ENCODE measurements at regions not wholly inside any gene's neighbourhood (a gene's known extent, or its start where the extent isn't known, plus 50 kb on each side); places are given as distances from the start of the nearest gene placed in this dataset.

DNA sequence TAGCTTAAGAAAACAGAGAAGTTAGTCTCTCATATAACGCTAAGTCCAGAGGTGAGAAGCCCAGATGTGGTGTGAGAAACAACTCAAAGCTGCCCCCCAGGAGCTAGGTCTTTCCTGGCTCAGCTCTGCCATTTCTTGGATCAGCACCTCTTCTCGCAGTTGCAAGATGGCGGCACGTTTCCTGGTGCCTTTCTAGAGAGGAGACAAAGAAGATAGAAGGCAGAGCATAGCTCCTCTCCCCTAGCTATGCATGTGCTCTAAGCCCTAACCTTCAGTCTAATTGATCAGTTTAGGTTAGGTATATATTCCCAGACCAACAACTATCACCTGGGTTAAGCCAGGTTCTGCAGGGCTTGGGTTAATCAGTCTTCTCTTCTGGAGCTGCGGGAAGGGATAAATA, 119.5 kb upstream of the RAB12 start:
- no peaks in the 10 kb centered on the region for H3K27me3 ChIP-seq
- H3K27ac ChIP-seq: no peak overlapping the region
- intact Hi-C loops (cut with DNase I): no loop called here
- no peak for DNase-seq
- no peaks in the 10 kb centered on the region for H3K4me1 ChIP-seq (ENCODE audit: insufficient read depth)
- WGBS, 3 donors: 84 to 93% (median 91%) methylated on average over 5 of the region's 5 CpGs
- no peaks in the 10 kb centered on the region for H3K9me3 ChIP-seq
- H3K4me3 ChIP-seq: no peak overlapping the region
- TF ChIP-seq, protein P1, sequence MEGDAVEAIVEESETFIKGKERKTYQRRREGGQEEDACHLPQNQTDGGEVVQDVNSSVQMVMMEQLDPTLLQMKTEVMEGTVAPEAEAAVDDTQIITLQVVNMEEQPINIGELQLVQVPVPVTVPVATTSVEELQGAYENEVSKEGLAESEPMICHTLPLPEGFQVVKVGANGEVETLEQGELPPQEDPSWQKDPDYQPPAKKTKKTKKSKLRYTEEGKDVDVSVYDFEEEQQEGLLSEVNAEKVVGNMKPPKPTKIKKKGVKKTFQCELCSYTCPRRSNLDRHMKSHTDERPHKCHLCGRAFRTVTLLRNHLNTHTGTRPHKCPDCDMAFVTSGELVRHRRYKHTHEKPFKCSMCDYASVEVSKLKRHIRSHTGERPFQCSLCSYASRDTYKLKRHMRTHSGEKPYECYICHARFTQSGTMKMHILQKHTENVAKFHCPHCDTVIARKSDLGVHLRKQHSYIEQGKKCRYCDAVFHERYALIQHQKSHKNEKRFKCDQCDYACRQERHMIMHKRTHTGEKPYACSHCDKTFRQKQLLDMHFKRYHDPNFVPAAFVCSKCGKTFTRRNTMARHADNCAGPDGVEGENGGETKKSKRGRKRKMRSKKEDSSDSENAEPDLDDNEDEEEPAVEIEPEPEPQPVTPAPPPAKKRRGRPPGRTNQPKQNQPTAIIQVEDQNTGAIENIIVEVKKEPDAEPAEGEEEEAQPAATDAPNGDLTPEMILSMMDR (IDR thresholded peaks at IDR 0.05): no peak
- TF ChIP-seq EP300 (IDR thresholded peaks at IDR 0.05) (no peak), POLR2A (IDR thresholded peaks at IDR 0.05) (no peak)
- no peaks in the 10 kb centered on the region for H3K36me3 ChIP-seq

GRCh38 chr18:8491516-8491915, 117.7 kb upstream of the RAB12 start:
- no peaks in the 10 kb centered on the region for H3K27me3 ChIP-seq
- H3K9me3 ChIP-seq: no peaks in the 10 kb centered on the region
- H3K36me3 ChIP-seq: no peaks in the 10 kb centered on the region
- DNase-seq: no peak
- H3K4me3 ChIP-seq: no peak overlapping the region
- peaks cover 2% of the 10 kb centered on the region for H3K4me1 ChIP-seq (ENCODE audit: insufficient read depth)
- intact Hi-C loops (cut with DNase I): no loop called here
- no peak for TF ChIP-seq EP300 (IDR thresholded peaks at IDR 0.05)
- TF ChIP-seq, protein P1 (IDR thresholded peaks at IDR 0.05): no peak
- no peak for TF ChIP-seq POLR2A (IDR thresholded peaks at IDR 0.05)
- 88 to 97% (median 94%) methylated on average over 4 of the region's 4 CpGs for WGBS, 3 donors
- H3K27ac ChIP-seq: no peak overlapping the region

- Histone ChIP-seq H3K36me3 (no peaks in the 10 kb centered on the region), H3K27me3 (no peaks in the 10 kb centered on the region), H3K4me3 (no peak overlapping the region), H3K4me1 (ENCODE audit: insufficient read depth) (peaks cover 2% of the 10 kb centered on the region), H3K9me3 (no peaks in the 10 kb centered on the region), H3K27ac (no peak overlapping the region)
- WGBS, 3 donors: 75 to 87% (median 81%) methylated on average over 4 of the region's 4 CpGs
- intact Hi-C loops (cut with DNase I): no loop called here
- DNase-seq: no peak
- no peak for TF ChIP-seq EP300 (IDR thresholded peaks at IDR 0.05)
- no peak for TF ChIP-seq POLR2A (IDR thresholded peaks at IDR 0.05)
Observed at GRCh38 chr18:8493141-8493540, 116.1 kb upstream of the RAB12 start.

DNA sequence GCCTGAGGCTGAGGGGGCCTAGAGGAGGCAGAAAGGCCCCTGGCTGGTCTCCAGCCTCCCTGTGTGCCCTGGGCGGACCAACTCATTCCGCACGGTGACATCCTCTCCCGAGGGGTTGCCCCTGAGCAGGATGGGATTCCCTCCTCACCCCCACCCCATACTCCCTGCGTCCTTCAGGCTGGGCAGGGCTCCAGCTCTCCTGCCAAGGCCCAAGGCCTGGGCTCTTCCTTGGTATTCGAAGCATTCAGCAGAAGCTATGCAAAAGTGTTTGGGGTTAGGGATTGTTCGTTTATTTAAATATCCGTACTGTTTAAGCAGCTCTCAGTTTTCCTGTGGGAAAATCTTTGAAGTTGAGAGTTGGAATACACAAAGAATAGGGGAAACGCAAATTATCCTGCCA, 113.1 kb upstream of the RAB12 start:
- Histone ChIP-seq H3K27me3 (no peaks in the 10 kb centered on the region), H3K4me3 (no peak overlapping the region), H3K27ac (no peak overlapping the region), H3K9me3 (no peaks in the 10 kb centered on the region), H3K4me1 (ENCODE audit: insufficient read depth) (peaks cover 2% of the 10 kb centered on the region), H3K36me3 (no peaks in the 10 kb centered on the region)
- 7 to 29% (median 8%) methylated on average over 9 of the region's 9 CpGs for WGBS, 3 donors
- TF ChIP-seq, protein P1 (IDR thresholded peaks at IDR 0.05): no peak
- TF ChIP-seq EP300 (IDR thresholded peaks at IDR 0.05) (no peak), POLR2A (IDR thresholded peaks at IDR 0.05) (no peak)
- intact Hi-C loops (cut with DNase I): no loop called here
- peak in 2 of 5 donors; percentile 14 to 51 for DNase-seq

DNA sequence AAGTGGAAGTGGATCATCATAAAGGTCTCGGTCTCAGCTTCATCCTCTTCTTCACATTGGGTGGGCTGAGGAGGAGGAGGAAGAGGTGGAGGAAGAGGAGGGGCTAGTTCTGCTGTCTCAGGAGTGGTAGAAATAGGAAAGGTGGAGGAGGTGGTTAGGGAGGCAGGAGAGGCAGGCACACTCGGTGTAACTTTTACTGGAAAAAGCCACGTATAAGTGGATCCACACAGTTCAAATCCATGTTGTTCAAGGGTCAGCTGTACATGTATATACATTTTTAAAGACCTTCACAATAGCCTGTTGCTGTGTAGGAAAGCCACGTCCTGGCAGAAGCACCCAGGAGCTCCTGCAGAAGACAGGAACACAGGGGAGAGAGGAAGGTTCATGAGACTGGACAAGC, 110.3 kb upstream of the RAB12 start:
- H3K4me3 ChIP-seq: no peak overlapping the region
- no peak for DNase-seq
- H3K27ac ChIP-seq: no peak overlapping the region
- WGBS, 3 donors: 91 to 94% (median 92%) methylated on average over 4 of the region's 4 CpGs
- no peaks in the 10 kb centered on the region for H3K9me3 ChIP-seq
- TF ChIP-seq EP300 (IDR thresholded peaks at IDR 0.05): no peak
- TF ChIP-seq, protein P1 (IDR thresholded peaks at IDR 0.05): no peak
- TF ChIP-seq POLR2A (IDR thresholded peaks at IDR 0.05): no peak
- H3K36me3 ChIP-seq: no peaks in the 10 kb centered on the region
- no peaks in the 10 kb centered on the region for H3K27me3 ChIP-seq
- H3K4me1 ChIP-seq (ENCODE audit: insufficient read depth): peaks cover 2% of the 10 kb centered on the region
- intact Hi-C loops (cut with DNase I): no loop called here
